ENCODE measurements at regions not wholly inside any gene's neighbourhood (a gene's known extent, or its start where the extent isn't known, plus 50 kb on each side); places are given as distances from the start of the nearest gene placed in this dataset.

GRCh38 chr5:3460416-3460815 lies 135.2 kb upstream of the IRX1 start:
- no peak for TF ChIP-seq FOSL1 (IDR thresholded peaks at IDR 0.05; ENCODE audit: low read depth)
- H3K27ac ChIP-seq (ENCODE audit: low read depth, low read length): no peak overlapping the region
- no peak overlapping the region for H3K4me2 ChIP-seq (ENCODE audit: low read length)
- intact Hi-C loops (cut with micrococcal nuclease): no loop called here
- no peaks in the 10 kb centered on the region for H4K20me1 ChIP-seq (ENCODE audit: insufficient read depth)
- H2AFZ ChIP-seq (ENCODE audit: low read depth, low read length, poor library complexity, severe bottlenecking): no peak overlapping the region
- no peak overlapping the region for H3K9ac ChIP-seq (ENCODE audit: low read length)
- ATAC-seq (no peak), DNase-seq (ENCODE audit: low read depth, low spot score) (no peak)
- H3K9me3 ChIP-seq (ENCODE audit: control insufficient read depth in 1 of 2, insufficient read depth in 1 of 2, low read depth in 1 of 2, low read length in 2 of 2): peaks cover 7 to 33% of the 10 kb centered on the region in 2 experiments; a peak in 2 of 4 replicates
- H3K27me3 ChIP-seq (ENCODE audit: insufficient read depth, low read length): no peaks in the 10 kb centered on the region
- POLR2A ChIA-PET: no interaction called here
- H3K4me3 ChIP-seq (replicated peaks in 1 of 2; ENCODE audit: low read depth in 1 of 2, low read length in 2 of 2): no peak overlapping the region
- RAD21 ChIA-PET (ENCODE audit: low non-redundant PET in 1 of 2, low total read pairs in 2 of 2, uncharacterized antibody in 2 of 2, unreplicated experiment in 2 of 2): no interaction called here
- H3K36me3 ChIP-seq (ENCODE audit: control insufficient read depth in 1 of 2, insufficient read depth in 2 of 2, low read length in 2 of 2): no peaks in the 10 kb centered on the region
- no TSS peak for BruUV-seq (replicated peaks)
- H3K79me2 ChIP-seq (ENCODE audit: insufficient read depth, low read length): no peaks in the 10 kb centered on the region
- no peaks in the 10 kb centered on the region for H3K9me2 ChIP-seq (ENCODE audit: insufficient read depth)
- H3K4me1 ChIP-seq (ENCODE audit: control insufficient read depth in 1 of 2, insufficient read depth in 2 of 2, low read length in 2 of 2): no peaks in the 10 kb centered on the region
- CTCF ChIA-PET: no interaction called here

- POLR2A ChIA-PET: no interaction called here
- Histone ChIP-seq H4K20me1 (ENCODE audit: insufficient read depth) (no peaks in the 10 kb centered on the region), H3K9ac (ENCODE audit: low read length) (no peak overlapping the region), H3K27me3 (ENCODE audit: insufficient read depth, low read length) (no peaks in the 10 kb centered on the region), H3K4me3 (replicated peaks in 1 of 2; ENCODE audit: low read depth in 1 of 2, low read length in 2 of 2) (no peak overlapping the region), H3K4me1 (ENCODE audit: control insufficient read depth in 1 of 2, insufficient read depth in 2 of 2, low read length in 2 of 2) (no peaks in the 10 kb centered on the region), H3K9me3 (ENCODE audit: control insufficient read depth in 1 of 2, insufficient read depth in 1 of 2, low read depth in 1 of 2, low read length in 2 of 2) (peaks cover 10 to 36% of the 10 kb centered on the region in 2 experiments; a peak in 2 of 4 replicates), H3K4me2 (ENCODE audit: low read length) (no peak overlapping the region), H3K36me3 (ENCODE audit: control insufficient read depth in 1 of 2, insufficient read depth in 2 of 2, low read length in 2 of 2) (no peaks in the 10 kb centered on the region), H3K79me2 (ENCODE audit: insufficient read depth, low read length) (no peaks in the 10 kb centered on the region), H2AFZ (ENCODE audit: low read depth, low read length, poor library complexity, severe bottlenecking) (no peak overlapping the region), H3K27ac (ENCODE audit: low read depth, low read length) (no peak overlapping the region), H3K9me2 (ENCODE audit: insufficient read depth) (no peaks in the 10 kb centered on the region)
- intact Hi-C loops (cut with micrococcal nuclease): no loop called here
- TF ChIP-seq EZH2phosphoT487 (IDR thresholded peaks at IDR 0.05; ENCODE audit: borderline replicate concordance): no peak
- no peak for TF ChIP-seq CTCF (IDR thresholded peaks at IDR 0.05 in 2 of 3, conservative IDR thresholded peaks at IDR 0.05 in 1 of 3; ENCODE audit: borderline replicate concordance in 1 of 3, insufficient read depth in 1 of 3, low read depth in 2 of 3, low read length in 2 of 3)
- TF ChIP-seq ZFX (IDR thresholded peaks at IDR 0.05): no peak
- no peak for TF ChIP-seq RAD21 (IDR thresholded peaks at IDR 0.05; ENCODE audit: low read depth)
- TF ChIP-seq JUND (IDR thresholded peaks at IDR 0.05): no peak
- no peak for TF ChIP-seq POLR2A (IDR thresholded peaks at IDR 0.05; ENCODE audit: borderline replicate concordance, extremely low read depth, insufficient read depth, insufficient read length)
- no peak for TF ChIP-seq ZBTB33 (IDR thresholded peaks at IDR 0.05; ENCODE audit: extremely low read depth, insufficient replicate concordance, low read length)
- TF ChIP-seq CBX3 (IDR thresholded peaks at IDR 0.05; ENCODE audit: low read depth): no peak
- no peak for TF ChIP-seq TCF7L2 (IDR thresholded peaks at IDR 0.05; ENCODE audit: borderline replicate concordance, extremely low read depth, insufficient read depth, insufficient read length)
- TF ChIP-seq YY1 (IDR thresholded peaks at IDR 0.05; ENCODE audit: extremely low read depth, insufficient replicate concordance, low read depth, low read length): no peak
- TF ChIP-seq CEBPB (IDR thresholded peaks at IDR 0.05; ENCODE audit: low read depth): no peak
- no peak for TF ChIP-seq EGR1 (IDR thresholded peaks at IDR 0.05; ENCODE audit: low read depth)
- no peak for TF ChIP-seq EZH2 (IDR thresholded peaks at IDR 0.05)
- no peak for DNase-seq (ENCODE audit: low read depth, low spot score)
- BruUV-seq (replicated peaks): no TSS peak
- no peak for ATAC-seq
- RAD21 ChIA-PET (ENCODE audit: low non-redundant PET in 1 of 2, low total read pairs in 2 of 2, uncharacterized antibody in 2 of 2, unreplicated experiment in 2 of 2): no interaction called here
- CTCF ChIA-PET: no interaction called here
Measured at GRCh38 chr5:3456121-3456681, 139.4 kb upstream of the IRX1 start.
